Nephron (organoid): ENCODE measurements at regions not wholly inside any gene's neighbourhood (a gene's known extent, or its start where the extent isn't known, plus 50 kb on each side); places are given as distances from the start of the nearest gene placed in this dataset.

Experiments
- H3K27ac Mint-ChIP-seq, 3 experiments: 2 replicates each; pipeline ENCODE4 v1.8.0; 2020; ENCODE audit warnings: mixed read lengths in 3 of 3, mild to moderate bottlenecking in 2 of 3, moderate library complexity in 1 of 3
- H3K27me3 Mint-ChIP-seq: 2 replicates; pipeline ENCODE4 v1.8.0; 2021; ENCODE audit warnings: low read depth, mild to moderate bottlenecking, moderate library complexity, mixed read lengths
- H3K36me3 Mint-ChIP-seq: 2 replicates; pipeline ENCODE4 v1.8.0; 2020; ENCODE audit warnings: low read depth, mixed read lengths
- H3K4me1 Mint-ChIP-seq: 2 replicates; pipeline ENCODE4 v1.8.0; 2020; ENCODE audit warnings: mixed read lengths
- H3K4me3 Mint-ChIP-seq, 3 experiments: 2 replicates each; pipeline ENCODE4 v1.8.0; 2020; ENCODE audit warnings: mild to moderate bottlenecking in 3 of 3, mixed read lengths in 3 of 3, moderate library complexity in 2 of 3
- H3K9me3 Mint-ChIP-seq: 2 replicates; pipeline ENCODE4 v1.8.0; 2020; ENCODE audit warnings: mixed read lengths
- CTCF ChIP-seq, 3 experiments: fragments of 200-600 bp; sonication (generic); IDR thresholded peaks; one replicate each; pipeline ENCODE4 v1.5.0; 2021; ENCODE audit warnings: antibody characterized with exemption in 3 of 3; ENCODE audit not compliant: unreplicated experiment in 3 of 3

- Mint-ChIP-seq H3K9me3 (peaks cover 2% of the 10 kb centered on the region), H3K36me3 (no peaks in the 10 kb centered on the region), H3K27me3 (peaks cover 31% of the 10 kb centered on the region), H3K4me1 (peaks cover 5% of the 10 kb centered on the region), H3K27ac (no peak overlapping the region), H3K4me3 (no peak overlapping the region)
- no peak for TF ChIP-seq CTCF (IDR thresholded peaks at IDR 0.05; ENCODE audit: unreplicated experiment in 3 of 3)
These were observed 235.6 kb downstream of the STIM2 start for GRCh38 chr4:27096142-27096824.

- Mint-ChIP-seq H3K27ac (no peak overlapping the region), H3K27me3 (peaks cover 27% of the 10 kb centered on the region), H3K4me3 (no peak overlapping the region), H3K36me3 (no peaks in the 10 kb centered on the region), H3K9me3 (peaks cover 2% of the 10 kb centered on the region), H3K4me1 (no peaks in the 10 kb centered on the region)
- TF ChIP-seq CTCF (IDR thresholded peaks at IDR 0.05; ENCODE audit: unreplicated experiment in 3 of 3): no peak
These were observed 237.4 kb downstream of the STIM2 start for GRCh38 chr4:27098034-27098433.

GRCh38 chr4:27100713-27101112, 240.1 kb downstream of the STIM2 start:
- Mint-ChIP-seq H3K36me3 (no peaks in the 10 kb centered on the region), H3K9me3 (peaks cover 2% of the 10 kb centered on the region), H3K4me3 (no peak overlapping the region), H3K27ac (no peak overlapping the region), H3K4me1 (no peaks in the 10 kb centered on the region), H3K27me3 (peaks cover 27% of the 10 kb centered on the region)
- no peak for TF ChIP-seq CTCF (IDR thresholded peaks at IDR 0.05; ENCODE audit: unreplicated experiment in 3 of 3)

GRCh38 chr4:27101126-27101525, 240.5 kb downstream of the STIM2 start:
- H3K36me3 Mint-ChIP-seq: no peaks in the 10 kb centered on the region
- H3K27ac Mint-ChIP-seq: no peak overlapping the region
- H3K4me1 Mint-ChIP-seq: no peaks in the 10 kb centered on the region
- H3K27me3 Mint-ChIP-seq: peaks cover 27% of the 10 kb centered on the region
- peaks cover 4% of the 10 kb centered on the region for H3K9me3 Mint-ChIP-seq
- TF ChIP-seq CTCF (IDR thresholded peaks at IDR 0.05; ENCODE audit: unreplicated experiment in 3 of 3): no peak
- H3K4me3 Mint-ChIP-seq: no peak overlapping the region

- no peak overlapping the region for H3K27ac Mint-ChIP-seq
- TF ChIP-seq CTCF (IDR thresholded peaks at IDR 0.05; ENCODE audit: unreplicated experiment in 3 of 3): no peak
- peaks cover 27% of the 10 kb centered on the region for H3K27me3 Mint-ChIP-seq
- H3K9me3 Mint-ChIP-seq: peaks cover 9% of the 10 kb centered on the region
- H3K36me3 Mint-ChIP-seq: no peaks in the 10 kb centered on the region
- H3K4me1 Mint-ChIP-seq: no peaks in the 10 kb centered on the region
- H3K4me3 Mint-ChIP-seq: no peak overlapping the region
These were observed 240.9 kb downstream of the STIM2 start for GRCh38 chr4:27101561-27101960.

GRCh38 chr4:27111627-27112026, 251.0 kb downstream of the STIM2 start:
- no peaks in the 10 kb centered on the region for H3K36me3 Mint-ChIP-seq
- peaks cover under 1% of the 10 kb centered on the region for H3K9me3 Mint-ChIP-seq
- no peak overlapping the region for H3K4me3 Mint-ChIP-seq
- no peak for TF ChIP-seq CTCF (IDR thresholded peaks at IDR 0.05; ENCODE audit: unreplicated experiment in 3 of 3)
- no peak overlapping the region for H3K27ac Mint-ChIP-seq
- H3K4me1 Mint-ChIP-seq: peaks cover 6% of the 10 kb centered on the region
- H3K27me3 Mint-ChIP-seq: peaks cover 11% of the 10 kb centered on the region
